ENCODE measurements at regions not wholly inside any gene's neighbourhood (a gene's known extent, or its start where the extent isn't known, plus 50 kb on each side); places are given as distances from the start of the nearest gene placed in this dataset. TPM values are rescaled to one million over a fixed set of nuclear protein-coding genes. Genes with fewer than 3 reads are reported as not detected.

DNA sequence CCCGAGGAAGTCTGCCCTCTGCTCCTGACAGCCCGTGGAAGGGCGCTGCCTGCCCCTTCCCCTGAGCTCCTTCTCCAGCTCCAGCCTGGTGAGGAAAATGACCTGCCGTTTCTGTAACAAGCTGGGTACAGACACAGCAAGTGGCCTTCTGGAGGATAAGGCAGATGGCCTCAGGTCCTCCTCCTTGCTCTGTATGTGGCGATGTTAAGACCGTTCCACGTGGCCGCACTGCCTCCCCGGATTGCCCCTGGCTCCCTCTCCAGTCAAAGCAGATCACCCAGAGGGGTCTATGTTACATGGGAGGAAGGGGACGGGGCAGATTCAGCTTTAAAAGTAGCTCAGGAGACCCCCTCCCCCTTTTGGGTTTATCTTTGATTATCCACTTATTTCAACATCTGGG, 80.3 kb upstream of the GATB start:
- DNase-seq, result no peak

DNA sequence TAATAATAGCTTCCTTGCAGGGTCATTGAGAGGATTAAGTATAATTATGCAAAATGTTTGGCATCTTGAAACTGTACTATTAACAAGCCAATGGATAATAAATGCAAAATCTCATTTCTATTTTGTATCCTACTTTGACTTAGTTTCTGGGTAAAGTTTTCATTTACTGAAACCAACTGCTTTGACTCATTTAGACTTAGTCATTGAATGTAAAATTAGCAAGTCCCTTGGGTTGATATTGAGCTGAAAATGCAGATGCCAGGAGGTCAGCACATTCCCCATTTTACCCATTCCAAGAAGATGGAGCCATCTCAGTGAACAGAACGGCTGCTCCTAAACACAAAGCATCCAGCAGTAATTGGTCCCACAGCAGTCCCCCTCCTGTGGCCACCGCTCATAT, 74.7 kb upstream of the GATB start:
- no peak for DNase-seq

DNA sequence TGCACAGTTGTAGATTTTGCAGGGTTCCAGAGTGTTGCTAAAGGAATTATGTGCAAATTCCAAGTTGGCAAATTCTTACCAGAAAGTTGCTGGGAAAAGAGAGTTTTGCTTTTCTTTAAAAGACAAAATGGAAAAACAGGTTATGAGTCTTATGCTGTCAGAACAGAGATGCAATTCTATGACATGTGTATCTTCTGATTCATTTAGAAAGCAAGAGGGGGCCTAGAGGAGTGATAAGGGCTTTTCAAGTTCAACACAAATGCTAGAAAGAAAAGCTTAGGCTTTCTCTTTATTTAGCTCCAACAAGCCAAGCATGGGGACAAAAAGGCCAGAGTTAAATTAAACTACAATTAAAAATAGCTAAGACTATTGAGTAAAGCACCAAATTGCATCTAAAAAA, 72.4 kb upstream of the GATB start:
- no peak for DNase-seq

DNA sequence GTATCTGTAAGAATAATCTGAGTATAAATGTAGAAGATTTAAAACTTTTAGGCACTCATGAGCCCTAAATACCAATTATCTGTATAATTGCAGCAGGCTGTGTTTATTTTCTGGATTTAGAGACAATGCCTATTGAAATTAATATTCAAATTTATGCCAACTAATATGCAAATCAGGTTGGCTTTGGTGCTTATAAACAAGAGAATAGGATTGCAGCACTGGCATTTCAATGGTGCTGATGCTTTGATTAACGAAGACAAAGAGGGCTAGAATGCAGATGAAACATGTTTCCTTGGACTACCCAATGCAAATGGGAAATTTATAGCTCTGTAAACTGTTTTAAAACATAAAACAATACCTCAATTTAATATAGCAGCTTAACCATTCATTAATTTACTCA, 70.7 kb upstream of the GATB start:
- no peak for DNase-seq

DNA sequence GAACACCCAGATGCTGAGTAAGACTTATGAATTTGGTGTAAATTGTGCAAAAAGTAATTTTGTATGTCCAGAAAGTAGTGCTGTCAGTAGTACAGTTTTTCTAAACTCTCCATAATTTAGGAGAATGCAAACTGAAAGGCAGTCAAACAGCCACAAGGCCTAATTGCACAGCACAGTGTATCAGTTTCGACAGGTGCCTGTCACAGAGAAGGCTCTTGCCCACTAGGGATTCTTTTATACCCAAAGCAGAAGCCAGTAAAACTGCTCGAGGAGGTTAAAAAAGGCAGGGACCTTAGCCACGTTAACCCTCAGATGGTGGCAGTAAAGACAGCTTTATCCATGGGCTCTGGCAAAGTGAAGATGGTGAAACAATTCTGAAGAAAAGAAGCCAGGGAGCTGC, 69.4 kb upstream of the GATB start:
- no peak for DNase-seq

DNA sequence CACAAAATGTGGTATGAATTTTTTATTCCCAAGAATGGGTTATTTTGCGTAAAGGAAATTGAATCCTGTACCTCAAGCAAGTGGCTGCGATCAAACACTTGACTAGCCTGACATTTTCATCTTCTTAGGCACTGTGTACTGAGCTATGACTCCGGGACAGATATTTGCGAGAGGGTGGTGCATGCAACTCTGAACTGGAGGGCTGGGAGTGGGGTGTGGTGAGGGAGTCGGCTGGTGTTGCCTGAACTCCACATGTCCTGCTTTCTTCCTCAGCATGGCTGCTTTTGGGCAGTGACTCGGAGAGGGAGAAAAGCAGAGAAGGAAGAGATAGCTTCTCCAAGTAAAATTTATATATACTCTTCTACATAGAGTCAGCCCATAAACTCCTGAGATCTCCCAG, 68.5 kb upstream of the GATB start:
- no peak for DNase-seq

DNA sequence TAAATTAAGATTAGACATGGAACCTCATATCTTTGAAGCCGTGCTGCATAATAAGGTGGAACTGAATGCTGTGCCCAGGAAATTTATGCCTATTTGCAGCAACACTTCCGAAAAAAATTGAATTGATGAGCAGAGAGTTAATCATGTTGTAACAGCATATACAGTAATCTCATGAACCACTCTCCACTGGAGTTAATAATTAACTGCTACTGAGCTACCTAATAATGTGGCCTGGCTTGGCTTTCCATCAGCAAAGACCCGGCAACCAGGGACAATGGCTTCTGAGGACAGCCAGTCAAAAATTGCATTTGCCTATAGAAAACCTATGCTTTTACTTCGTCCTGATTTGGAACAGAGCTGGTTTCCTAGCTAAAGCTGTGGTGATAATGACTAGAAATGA, 63.8 kb upstream of the GATB start:
- no peak for DNase-seq

DNA sequence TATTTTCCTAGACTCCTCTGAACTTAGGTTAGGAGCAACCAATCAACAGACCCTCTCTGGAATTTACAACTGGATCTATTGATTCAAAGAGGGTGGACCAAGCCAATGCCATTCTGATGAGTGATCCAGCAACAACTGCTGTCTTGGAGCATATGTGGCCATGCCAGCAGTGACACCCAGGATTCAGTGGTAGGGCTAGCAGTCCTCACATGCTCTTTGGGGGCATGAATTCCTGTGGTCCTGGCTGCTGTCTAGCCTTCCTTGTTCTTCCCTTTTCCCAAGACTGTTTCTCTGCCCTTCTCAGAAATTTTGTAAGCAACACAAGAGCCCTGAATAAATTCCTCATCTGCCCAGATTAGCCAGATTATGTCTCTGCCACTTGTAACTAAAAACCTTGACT, 61.5 kb upstream of the GATB start:
- DNase-seq, result no peak

DNA sequence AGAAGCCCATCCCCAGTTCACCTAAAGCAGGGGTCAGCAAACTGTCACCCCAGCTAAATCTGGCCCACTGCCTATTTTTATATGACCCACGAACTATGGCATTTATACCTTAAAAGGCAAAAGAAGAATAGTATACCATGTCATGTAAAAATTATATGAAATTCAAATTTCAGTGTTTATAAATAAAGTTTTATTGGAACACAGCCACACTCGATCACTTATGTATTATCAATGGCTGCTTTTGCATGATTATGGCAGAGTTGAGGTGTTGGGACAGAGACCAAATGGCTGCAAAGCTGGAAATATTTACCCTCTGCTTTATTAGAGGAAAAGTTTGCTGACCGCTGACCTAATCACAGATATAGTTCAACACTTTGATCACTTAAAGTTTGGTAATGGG, 59.2 kb upstream of the GATB start:
- no peak for DNase-seq

DNA sequence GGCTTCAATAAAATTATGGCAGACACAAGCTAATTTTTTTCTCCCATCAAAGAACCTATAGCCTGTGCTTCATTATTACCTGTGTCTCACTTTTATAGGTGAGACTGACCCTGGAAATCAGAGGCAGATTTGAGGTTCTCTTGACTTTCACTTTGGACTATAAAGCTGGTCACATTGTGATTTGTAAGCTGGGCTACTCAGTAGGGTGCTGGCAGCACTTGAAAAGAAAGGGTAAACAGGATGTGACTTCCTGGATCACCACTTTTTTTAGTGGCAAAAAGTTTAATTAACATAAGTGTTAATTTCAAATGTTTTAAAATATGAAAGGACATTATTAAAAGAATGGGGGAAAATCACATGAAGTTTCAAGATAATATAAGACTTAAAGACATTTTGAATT, 50.6 kb upstream of the GATB start:
- no peak for DNase-seq

Small RNAs in the stretch of these regions (small RNA-seq; reads per million reads assigned to genes)
- not detected for gene RN7SL446P (ENCODE audit: low replicate concordance)
- gene RNA5SP169 (ENCODE audit: low replicate concordance), result not detected
